ENCODE measurements at regions not wholly inside any gene's neighbourhood (a gene's known extent, or its start where the extent isn't known, plus 50 kb on each side); places are given as distances from the start of the nearest gene placed in this dataset.
A peak's percentile ranks its signal among the peaks of the same experiment; 100 is the strongest.
"Not testable (repeated sequence)": the region's sequence is repeated elsewhere in the genome, so short reads cannot be mapped to it uniquely, and the experiment has no call there.

GRCh38 chr6:148643208-148643607 is 103.6 kb upstream of the UST start:
- not testable (repeated sequence) for H3K4me3 Mint-ChIP-seq, H3K27me3 Mint-ChIP-seq, H3K4me1 Mint-ChIP-seq, H3K36me3 Mint-ChIP-seq, H3K27ac Mint-ChIP-seq, H3K9me3 Mint-ChIP-seq, ATAC-seq

GRCh38 chr6:148645049-148645448 is 101.8 kb upstream of the UST start:
- H3K4me3 Mint-ChIP-seq, H3K36me3 Mint-ChIP-seq, H3K9me3 Mint-ChIP-seq, H3K27me3 Mint-ChIP-seq, ATAC-seq, H3K27ac Mint-ChIP-seq: not testable (repeated sequence)
- peaks cover 16% of the 10 kb centered on the region for H3K4me1 Mint-ChIP-seq

GRCh38 chr6:148648754-148649453 is 97.9 kb upstream of the UST start:
- Mint-ChIP-seq H3K4me3 (no peak overlapping the region), H3K36me3 (peaks cover 6% of the 10 kb centered on the region), H3K27ac (peak overlapping the region; percentile 61), H3K4me1 (peaks cover 16% of the 10 kb centered on the region), H3K27me3 (no peaks in the 10 kb centered on the region), H3K9me3 (peaks cover 5% of the 10 kb centered on the region)
- no peak for ATAC-seq

- Mint-ChIP-seq H3K9me3 (peaks cover 5% of the 10 kb centered on the region), H3K36me3 (peaks cover 6% of the 10 kb centered on the region), H3K4me1 (peaks cover 16% of the 10 kb centered on the region), H3K27me3 (no peaks in the 10 kb centered on the region), H3K4me3 (no peak overlapping the region), H3K27ac (peak overlapping the region; percentile 61)
- ATAC-seq: peak; percentile 75
These were observed 97.3 kb upstream of the UST start for GRCh38 chr6:148649454-148649963.

GRCh38 chr6:148650941-148651505 is 95.8 kb upstream of the UST start:
- no peak overlapping the region for H3K4me3 Mint-ChIP-seq
- peaks cover 5% of the 10 kb centered on the region for H3K9me3 Mint-ChIP-seq
- H3K36me3 Mint-ChIP-seq: peaks cover 6% of the 10 kb centered on the region
- peaks cover 21% of the 10 kb centered on the region for H3K4me1 Mint-ChIP-seq
- no peaks in the 10 kb centered on the region for H3K27me3 Mint-ChIP-seq
- ATAC-seq: no peak
- H3K27ac Mint-ChIP-seq: no peak overlapping the region

- Mint-ChIP-seq H3K27ac (no peak overlapping the region), H3K9me3 (peaks cover 5% of the 10 kb centered on the region), H3K36me3 (peaks cover 6% of the 10 kb centered on the region), H3K4me1 (peaks cover 28% of the 10 kb centered on the region), H3K4me3 (no peak overlapping the region), H3K27me3 (no peaks in the 10 kb centered on the region)
- ATAC-seq: no peak
These were observed 94.6 kb upstream of the UST start for GRCh38 chr6:148652205-148652604.

GRCh38 chr6:148653138-148653776 is 93.6 kb upstream of the UST start:
- Mint-ChIP-seq H3K4me1 (peaks cover 31% of the 10 kb centered on the region), H3K36me3 (peaks cover 6% of the 10 kb centered on the region), H3K27me3 (no peaks in the 10 kb centered on the region), H3K27ac (no peak overlapping the region), H3K9me3 (peaks cover 5% of the 10 kb centered on the region), H3K4me3 (no peak overlapping the region)
- ATAC-seq: no peak

GRCh38 chr6:148657048-148657447 is 89.8 kb upstream of the UST start:
- H3K4me1 Mint-ChIP-seq: peaks cover 14% of the 10 kb centered on the region
- no peaks in the 10 kb centered on the region for H3K27me3 Mint-ChIP-seq
- peak; percentile 67 for ATAC-seq
- H3K4me3 Mint-ChIP-seq: no peak overlapping the region
- H3K27ac Mint-ChIP-seq: peak overlapping the region; percentile 75
- H3K9me3 Mint-ChIP-seq: peaks cover 24% of the 10 kb centered on the region
- peaks cover 23% of the 10 kb centered on the region for H3K36me3 Mint-ChIP-seq

GRCh38 chr6:148658681-148659430 is 88.0 kb upstream of the UST start:
- peaks cover 18% of the 10 kb centered on the region for H3K36me3 Mint-ChIP-seq
- H3K9me3 Mint-ChIP-seq: peaks cover 19% of the 10 kb centered on the region
- no peak overlapping the region for H3K27ac Mint-ChIP-seq
- H3K4me3 Mint-ChIP-seq: no peak overlapping the region
- peaks cover 21% of the 10 kb centered on the region for H3K4me1 Mint-ChIP-seq
- H3K27me3 Mint-ChIP-seq: no peaks in the 10 kb centered on the region
- no peak for ATAC-seq

- H3K27me3 Mint-ChIP-seq: no peaks in the 10 kb centered on the region
- no peak overlapping the region for H3K27ac Mint-ChIP-seq
- H3K4me3 Mint-ChIP-seq: no peak overlapping the region
- no peak for ATAC-seq
- H3K36me3 Mint-ChIP-seq: peaks cover 34% of the 10 kb centered on the region
- H3K9me3 Mint-ChIP-seq: peaks cover 27% of the 10 kb centered on the region
- peaks cover 19% of the 10 kb centered on the region for H3K4me1 Mint-ChIP-seq
These were observed 79.4 kb upstream of the UST start for GRCh38 chr6:148667395-148667794.

GRCh38 chr6:148671085-148671484 is 75.7 kb upstream of the UST start:
- no peak overlapping the region for H3K4me3 Mint-ChIP-seq
- peaks cover 18% of the 10 kb centered on the region for H3K4me1 Mint-ChIP-seq
- H3K27me3 Mint-ChIP-seq: no peaks in the 10 kb centered on the region
- no peak overlapping the region for H3K27ac Mint-ChIP-seq
- no peak for ATAC-seq
- H3K36me3 Mint-ChIP-seq: peaks cover 49% of the 10 kb centered on the region
- H3K9me3 Mint-ChIP-seq: peaks cover 33% of the 10 kb centered on the region

- H3K4me1 Mint-ChIP-seq: peaks cover 18% of the 10 kb centered on the region
- no peak overlapping the region for H3K4me3 Mint-ChIP-seq
- peaks cover 41% of the 10 kb centered on the region for H3K36me3 Mint-ChIP-seq
- peaks cover 27% of the 10 kb centered on the region for H3K9me3 Mint-ChIP-seq
- no peaks in the 10 kb centered on the region for H3K27me3 Mint-ChIP-seq
- no peak overlapping the region for H3K27ac Mint-ChIP-seq
- no peak for ATAC-seq
These were observed 74.9 kb upstream of the UST start for GRCh38 chr6:148671952-148672351.

- ATAC-seq: no peak
- H3K27me3 Mint-ChIP-seq: no peaks in the 10 kb centered on the region
- H3K9me3 Mint-ChIP-seq: peaks cover 16% of the 10 kb centered on the region
- H3K4me3 Mint-ChIP-seq: no peak overlapping the region
- H3K4me1 Mint-ChIP-seq: peaks cover 36% of the 10 kb centered on the region
- H3K27ac Mint-ChIP-seq: no peak overlapping the region
- H3K36me3 Mint-ChIP-seq: peaks cover 25% of the 10 kb centered on the region
These were observed 72.5 kb upstream of the UST start for GRCh38 chr6:148674306-148674705.

GRCh38 chr6:148677594-148678476 is 69.0 kb upstream of the UST start:
- Mint-ChIP-seq H3K27me3 (no peaks in the 10 kb centered on the region), H3K4me1 (peaks cover 44% of the 10 kb centered on the region), H3K36me3 (peaks cover 15% of the 10 kb centered on the region), H3K27ac (peak overlapping the region; percentile 91), H3K9me3 (peaks cover 10% of the 10 kb centered on the region), H3K4me3 (peak overlapping the region; percentile 24)
- peak; percentile 96 for ATAC-seq

All from stimulated activated memory B cell treated with anti-CD40 and anti-IgM and Interleukin-4, amounts not matched to agents 10 μg/mL and 1 μg/mL and 100 μg/mL, for 72 hours (primary cell).